Hematopoietic multipotent progenitor cell treated with erythropoietin and hydrocortisone succinate and interleukin-3 and kit ligand, for 4 days (in vitro differentiated cells): ENCODE measurements at regions not wholly inside any gene's neighbourhood (a gene's known extent, or its start where the extent isn't known, plus 50 kb on each side); places are given as distances from the start of the nearest gene placed in this dataset.

ENCODE experiments used
- DNase-seq: peaks from one replicate; pipeline ENCODE4 v3.0.0-alpha.2; 2015

DNA sequence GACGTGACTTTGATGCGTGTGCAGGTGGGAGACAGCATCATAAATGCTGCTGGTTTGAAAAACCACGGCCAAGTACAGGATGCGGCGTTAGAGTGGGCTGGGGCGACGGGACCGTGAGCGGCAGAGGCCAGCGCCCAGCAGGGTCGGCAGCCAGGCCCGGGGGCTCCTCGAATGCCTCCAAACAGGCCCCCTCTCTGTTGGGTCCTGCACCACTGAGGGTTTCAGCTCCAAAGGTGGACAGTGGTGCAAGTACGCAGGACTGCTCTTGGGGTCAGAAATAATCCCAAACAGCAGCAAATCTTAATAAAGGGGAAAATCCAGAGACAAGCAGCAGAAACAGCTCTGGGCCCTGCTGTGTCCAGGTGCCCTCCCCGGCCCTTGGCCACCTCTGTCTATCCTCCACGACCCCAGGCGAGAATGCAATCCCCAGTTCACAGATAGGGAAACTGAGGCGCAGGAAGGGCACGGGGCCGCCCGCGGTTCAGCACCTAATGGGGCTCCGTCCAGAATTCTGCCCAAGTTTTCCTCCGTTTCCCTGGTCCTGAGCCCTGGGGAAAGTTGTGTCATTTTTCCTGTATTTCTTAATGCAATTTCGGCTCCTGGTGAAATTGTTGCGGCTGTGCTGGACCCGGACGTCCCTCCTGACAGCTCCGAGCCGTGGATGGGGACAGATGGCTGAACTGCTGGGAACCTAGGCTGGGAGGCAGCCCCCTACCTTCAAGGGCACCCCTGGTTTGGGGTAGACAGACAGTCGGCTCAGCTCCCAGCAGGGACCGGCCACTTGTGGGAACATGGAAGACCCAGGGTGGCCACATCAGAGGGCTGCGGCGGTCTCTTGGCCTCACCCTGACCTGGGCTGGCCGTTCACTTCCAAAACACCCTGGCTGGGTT is 97.4 kb downstream of the FOXL3 start:
- DNase-seq = no peak

DNA sequence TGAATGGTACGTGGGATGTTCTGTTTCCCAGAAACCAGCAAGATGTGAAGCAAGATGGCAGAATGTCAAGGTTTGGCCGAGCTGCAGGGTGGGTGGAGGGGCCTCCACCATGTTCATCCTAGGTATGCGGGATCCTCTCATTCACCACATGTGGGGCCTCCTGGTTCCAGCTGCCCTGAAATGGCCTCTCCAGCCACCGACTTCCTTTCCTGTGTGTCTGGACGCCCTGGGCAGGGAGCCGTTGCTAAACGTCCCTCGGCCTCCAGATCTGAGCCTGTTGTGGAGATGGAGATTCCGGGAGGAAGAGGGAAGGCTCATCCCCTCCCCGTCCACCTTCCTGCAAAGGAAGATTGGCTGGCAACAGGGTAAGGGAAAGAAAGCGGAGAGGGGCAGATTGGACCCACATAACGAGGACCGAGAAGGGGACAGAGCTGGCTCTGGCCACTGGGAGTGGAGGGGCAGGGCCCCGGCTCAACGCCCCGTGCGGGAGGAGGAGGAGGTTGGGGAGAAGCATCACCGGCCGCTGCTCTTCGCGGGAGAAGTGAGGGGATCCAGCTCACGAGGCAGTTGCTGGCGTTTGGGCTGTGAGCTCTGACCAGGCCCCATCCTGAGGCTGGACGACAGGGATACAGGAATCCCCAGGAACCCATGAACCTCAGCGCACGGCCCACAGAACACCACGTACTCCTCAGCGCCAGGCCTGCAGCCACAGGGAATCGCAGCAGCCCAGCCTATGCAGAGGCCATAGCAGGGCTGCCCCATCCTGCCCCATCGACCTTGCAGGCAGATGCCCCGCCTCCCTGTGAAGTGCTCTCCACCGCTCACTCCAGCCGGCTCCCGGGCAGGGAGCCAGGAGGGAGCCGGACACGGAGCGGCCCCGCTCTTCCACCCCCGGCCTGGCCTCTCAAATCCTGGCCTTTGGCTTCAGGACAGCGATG is 98.3 kb downstream of the FOXL3 start:
- DNase-seq = no peak

DNA sequence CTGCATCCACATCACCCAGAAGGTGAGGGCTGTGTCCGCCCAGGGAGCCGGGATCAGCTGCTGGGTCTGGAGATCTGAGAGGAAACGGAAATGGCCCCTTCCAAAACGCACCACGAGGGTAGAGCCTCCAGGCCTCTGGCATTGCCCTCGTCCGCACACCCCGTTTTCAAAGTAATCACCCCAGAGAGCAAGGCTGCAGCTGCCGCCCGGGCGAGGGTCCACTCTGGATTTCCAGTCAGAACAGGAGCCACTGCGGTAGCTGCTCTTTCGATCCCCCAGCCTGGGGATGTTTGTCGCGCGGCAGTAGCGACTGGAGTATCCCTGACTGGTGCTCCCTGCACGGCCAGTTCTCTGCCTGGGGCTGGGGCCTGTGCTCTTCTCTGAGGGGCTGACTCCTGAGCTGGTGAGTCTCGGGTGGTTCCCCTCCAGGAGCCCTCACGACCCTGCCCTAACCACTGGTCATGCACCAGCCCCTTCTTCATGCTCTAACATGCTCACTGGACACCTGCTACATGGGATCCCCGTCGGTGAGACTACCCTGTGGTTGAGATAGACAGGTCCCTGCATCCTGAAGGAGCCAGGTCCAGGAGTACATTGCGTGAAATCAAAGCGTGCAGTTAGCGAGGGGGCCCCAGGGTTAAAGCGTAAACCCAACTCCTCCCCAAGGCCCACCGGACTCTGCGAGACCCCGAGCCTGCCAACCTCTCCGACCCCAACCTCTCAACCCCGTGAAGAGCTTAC is 99.2 kb downstream of the FOXL3 start:
- no peak for DNase-seq

DNA sequence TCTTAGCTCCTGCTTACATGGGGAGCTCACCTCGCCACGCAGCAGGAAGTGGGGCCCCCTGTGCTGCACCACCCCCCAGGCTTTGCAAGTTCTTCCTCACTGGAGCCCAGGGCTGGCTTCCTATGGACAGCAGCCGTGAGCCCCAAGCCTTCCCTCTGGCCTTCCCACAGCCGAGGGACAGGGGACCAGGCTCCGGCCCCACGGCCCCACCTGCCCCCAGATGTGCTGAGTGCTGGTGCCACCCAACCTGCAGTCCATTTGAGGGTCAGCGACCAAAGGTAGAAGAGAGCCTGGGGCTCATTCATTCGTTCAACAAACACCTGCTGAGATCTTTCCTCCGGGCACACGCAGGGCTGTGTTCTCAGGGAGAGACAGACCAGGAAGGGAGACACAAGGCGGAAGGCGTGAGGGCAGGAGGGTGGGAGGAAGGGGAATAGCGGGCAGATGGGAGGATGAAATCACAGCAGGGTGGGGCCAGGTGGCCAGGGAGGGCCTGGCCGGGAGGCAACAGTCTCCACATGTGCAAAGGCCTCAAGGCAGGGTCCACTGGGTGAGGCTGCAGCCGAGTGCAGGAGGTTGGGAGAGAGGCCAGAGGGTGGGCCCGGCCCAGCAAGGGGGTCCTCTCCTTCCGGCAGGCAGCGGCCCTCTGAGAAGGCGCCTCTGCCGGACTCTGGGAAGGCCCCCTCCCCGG is 100.1 kb downstream of the FOXL3 start:
- DNase-seq = no peak

DNA sequence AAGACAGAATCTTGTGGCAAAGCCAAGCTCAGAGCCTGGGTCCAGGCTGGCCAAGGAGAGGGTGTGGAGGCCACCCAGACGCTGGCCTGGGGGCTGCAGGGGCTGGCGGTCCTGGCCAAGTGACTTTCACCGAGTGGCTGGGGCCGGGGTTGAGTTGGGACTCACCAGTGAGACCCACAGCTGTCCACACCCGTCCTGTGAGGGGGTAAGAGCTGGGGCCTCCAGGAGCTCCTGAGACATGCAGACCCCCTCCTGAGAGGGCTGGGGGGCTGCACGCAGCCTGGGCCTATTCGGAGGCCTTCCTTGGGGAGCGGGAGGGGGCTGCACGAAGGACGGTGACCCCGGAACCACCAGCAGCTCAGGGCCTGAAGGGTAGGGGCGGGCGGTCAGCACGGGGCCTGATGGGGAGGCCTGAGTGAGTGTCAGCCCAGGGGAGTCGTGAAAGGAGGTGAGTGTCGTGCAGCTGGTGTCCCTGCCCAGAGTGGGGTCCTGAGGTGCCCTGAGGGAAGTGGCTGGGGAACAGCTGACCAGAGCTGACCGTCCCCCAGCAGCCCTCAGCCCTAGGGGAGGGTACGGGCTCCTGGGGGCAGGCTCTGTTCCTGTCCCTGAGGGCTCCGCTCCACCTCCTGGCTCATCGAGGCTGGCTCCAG is 100.9 kb downstream of the FOXL3 start:
- DNase-seq = no peak

DNA sequence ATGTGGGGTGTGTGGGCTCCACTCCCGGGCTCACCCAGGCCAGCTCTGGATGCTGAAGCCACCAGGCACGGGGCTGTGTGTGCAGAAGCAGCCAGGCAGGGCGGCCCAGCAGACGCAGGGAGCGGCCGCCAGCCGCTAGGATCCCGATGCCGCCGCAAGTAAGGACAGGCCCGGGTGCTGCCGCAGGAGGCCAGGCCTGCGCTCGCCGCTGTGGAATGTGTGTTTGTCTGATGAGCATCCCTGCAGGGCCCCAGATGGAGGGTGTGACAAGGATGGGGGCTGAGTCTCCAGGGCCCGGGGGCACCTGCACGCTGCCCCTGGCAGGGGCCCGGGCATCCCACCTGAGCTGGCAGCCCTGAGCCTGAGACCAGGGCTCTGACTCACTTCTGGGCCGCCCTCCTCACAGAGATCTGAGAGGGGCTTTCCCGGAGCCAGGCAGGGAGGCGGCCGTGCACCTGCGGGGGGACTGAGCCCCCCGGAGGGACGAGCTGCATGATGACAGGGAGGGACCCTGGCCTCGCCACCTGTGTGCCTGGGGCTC is 101.5 kb downstream of the FOXL3 start:
- no peak for DNase-seq

DNA sequence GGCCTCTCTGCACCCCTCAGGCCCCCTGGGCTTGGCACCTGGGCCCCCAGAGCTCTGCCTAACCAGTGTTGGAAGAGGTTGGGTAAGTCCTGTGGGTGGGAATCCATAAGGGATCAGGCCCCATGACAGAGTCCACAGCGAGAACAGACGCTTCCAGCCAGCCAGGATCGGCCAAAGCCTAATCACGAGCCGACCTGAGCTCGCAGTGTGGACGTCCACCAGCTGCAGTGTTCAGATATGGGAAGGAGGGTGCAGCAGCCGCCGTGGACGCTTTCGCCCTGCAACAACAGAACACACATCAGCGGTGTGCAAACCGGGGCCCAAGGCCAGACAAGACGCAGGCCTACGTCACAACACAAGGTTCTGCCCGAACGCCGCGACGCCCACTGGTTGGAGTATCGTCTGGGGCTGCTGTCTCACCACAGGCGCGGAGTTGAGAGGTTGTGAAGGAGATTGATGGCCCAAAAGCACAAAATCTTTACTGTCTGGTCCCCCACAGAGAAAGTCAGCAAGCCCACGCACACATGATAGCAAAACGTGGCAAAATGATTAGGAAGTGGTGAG is 102.1 kb downstream of the FOXL3 start:
- DNase-seq = no peak

DNA sequence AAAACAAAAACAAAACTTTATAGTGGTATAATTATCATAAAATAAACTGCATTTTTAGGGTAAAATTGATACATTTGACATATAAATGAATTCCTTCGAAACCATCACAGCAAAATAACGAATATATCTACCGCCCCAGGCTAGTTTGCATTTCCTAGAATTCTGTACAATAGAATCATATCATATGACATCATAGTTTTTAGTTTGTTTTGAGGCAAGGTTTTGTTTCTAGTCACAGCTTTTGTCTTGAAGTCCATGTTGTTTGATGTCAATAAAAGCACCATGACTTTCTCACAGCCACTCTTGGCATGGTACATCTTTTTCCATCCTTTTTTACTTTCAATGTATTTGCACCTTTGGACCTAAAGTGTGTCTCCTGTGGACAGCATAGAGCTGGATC is 102.9 kb downstream of the FOXL3 start:
- DNase-seq = no peak

DNA sequence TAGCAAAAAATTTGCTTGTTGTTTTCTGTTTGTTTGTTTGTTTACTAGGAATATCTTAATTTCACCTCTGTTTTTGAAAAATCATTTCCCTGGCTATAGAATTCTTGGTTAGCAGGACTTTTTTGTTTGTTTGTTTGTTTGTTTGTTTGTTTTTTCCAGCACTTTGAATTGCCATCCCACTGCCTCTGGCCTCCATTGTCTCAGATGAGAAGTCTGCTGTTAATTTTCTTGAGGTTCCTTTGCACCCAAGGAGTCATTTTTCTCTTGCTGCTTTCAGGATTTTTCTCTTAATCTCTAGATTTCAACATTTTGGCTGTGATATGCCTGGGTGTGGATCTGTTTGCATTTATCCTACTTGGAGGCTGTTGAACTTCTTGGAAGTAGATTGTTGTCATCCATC is 105.7 kb downstream of the FOXL3 start:
- no peak for DNase-seq

DNA sequence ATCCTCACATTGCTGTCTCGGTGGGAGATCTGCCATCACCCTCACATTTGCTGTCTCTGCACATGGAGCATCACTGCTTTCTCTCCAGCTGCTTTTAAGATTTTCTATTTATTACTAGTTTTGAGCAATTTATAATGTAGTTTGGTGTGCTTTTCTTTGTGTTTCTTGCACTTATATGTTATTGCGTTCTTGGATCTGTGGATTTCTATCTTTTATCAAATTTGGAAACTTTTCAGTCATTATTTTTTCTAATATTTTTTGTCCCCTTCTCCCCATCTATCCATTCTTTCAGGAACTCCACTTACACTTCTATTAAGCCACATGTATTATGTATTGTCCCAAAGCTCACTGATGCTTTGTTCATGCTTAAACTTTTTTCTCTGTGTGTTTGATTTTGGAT is 108.9 kb downstream of the FOXL3 start:
- no peak for DNase-seq

DNA sequence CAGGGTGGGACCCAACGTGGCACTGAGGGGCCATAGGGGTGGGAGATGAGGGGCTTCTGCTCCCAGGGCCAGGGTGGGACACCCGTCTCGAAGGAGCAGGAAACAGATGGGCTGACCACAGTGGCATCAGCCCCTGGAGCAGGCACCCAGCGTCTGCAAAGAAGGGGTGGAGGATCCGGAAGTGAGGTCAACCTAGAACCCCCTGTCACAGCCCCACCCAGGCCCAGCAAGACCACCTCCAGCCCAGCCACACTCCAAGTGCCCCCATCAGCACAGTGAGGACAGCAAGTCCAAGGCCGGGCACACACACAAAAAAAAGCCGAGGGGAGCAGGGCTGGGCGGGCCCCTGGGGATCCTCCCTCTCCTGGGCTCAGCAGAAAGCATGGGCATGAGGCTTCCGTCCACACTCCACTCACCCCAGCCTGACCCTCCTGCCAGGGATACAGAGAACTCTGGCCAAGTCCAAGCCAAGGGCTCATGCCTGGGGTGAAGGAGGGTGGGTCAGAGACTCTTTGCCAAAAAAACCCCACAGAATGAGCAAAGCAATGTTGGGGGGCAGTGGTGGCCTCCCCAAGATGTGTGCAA is 111.0 kb downstream of the FOXL3 start:
- no peak for DNase-seq

DNA sequence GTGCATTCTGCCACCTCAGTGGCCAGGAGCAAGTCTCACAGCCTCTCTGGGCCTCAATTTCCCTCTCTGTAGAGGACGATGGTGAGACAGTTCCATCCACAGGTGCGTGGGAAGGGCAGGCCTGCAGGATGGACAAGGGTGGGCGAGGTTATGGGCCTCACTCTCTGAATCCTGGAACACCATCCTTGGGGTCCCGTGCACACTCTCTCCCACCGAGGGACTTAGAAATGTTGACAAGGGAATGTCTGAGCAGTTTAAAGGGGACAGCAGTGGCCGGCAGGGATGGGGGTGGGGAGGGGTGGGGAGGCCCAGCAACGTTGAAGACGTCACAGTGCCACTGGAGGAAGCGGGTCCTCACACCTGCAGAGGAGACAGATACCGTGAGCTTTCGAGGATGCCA is 111.5 kb downstream of the FOXL3 start:
- DNase-seq = no peak

DNA sequence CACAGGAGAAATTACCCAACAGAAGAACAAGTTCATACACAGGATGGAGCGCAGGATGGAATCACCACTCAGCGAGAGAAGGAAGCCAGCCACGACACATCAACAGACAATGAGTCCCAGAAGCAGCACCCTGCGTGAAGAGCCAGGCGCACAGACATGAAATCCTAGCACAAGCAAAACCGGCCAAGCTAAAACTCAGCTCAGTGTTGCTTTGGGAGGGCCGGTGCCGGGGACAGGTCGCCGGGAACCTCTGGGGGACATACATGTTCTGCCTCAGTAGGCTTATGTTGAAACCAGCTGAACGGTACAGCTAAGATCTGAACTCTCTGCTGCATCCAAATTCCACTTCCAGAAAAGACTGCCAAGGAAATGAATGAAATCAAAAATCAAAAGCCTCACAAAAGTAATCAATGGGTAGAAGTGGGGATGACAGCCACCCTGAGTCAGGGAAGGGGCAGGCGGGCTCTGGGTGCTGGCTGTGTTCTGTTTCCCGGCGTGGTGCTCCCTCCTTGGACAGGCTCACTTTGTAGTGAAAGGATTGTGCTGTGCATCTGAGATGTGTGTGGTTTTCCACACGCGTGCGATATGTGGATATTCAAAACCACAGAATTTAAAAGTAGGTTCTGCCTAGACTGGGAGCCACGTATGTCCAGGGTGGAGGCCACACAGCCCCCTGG is 114.7 kb downstream of the PDGFA start:
- no peak for DNase-seq

DNA sequence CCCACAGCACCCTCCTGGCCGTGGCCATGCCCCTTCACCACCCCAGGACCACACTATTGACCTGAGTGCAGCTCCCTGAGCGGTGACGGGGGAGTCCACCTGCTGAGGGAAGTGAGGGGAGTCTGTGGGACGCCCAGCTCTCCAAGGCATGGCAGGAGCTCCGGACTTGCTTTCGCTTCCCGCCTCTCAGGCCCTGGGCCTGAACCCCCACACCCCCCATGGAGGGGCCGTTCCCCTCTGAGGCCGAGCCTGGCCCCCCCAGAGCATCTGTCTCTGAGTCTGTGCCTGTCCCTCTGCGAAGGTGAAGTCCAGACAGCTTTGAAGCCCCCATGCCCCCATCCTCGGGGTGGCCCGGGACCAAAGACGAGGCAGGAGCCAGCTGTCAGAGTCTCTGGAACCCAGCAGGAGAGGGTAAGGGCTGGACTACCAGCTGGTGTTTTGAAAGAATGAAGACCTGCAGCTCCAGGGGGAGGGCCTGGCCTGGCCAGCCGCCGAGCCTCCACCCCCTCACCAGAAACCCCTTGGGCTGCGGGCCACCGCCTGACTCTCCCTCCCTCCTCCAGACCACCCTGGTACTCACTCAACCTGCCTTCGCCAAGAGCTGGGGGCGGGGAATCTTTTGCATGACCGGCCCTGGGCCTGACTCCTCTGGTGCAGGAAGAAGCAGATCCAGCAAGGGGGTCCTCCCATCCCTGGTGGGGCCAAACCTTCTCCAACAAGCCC is 114.0 kb downstream of the PDGFA start:
- no peak for DNase-seq

DNA sequence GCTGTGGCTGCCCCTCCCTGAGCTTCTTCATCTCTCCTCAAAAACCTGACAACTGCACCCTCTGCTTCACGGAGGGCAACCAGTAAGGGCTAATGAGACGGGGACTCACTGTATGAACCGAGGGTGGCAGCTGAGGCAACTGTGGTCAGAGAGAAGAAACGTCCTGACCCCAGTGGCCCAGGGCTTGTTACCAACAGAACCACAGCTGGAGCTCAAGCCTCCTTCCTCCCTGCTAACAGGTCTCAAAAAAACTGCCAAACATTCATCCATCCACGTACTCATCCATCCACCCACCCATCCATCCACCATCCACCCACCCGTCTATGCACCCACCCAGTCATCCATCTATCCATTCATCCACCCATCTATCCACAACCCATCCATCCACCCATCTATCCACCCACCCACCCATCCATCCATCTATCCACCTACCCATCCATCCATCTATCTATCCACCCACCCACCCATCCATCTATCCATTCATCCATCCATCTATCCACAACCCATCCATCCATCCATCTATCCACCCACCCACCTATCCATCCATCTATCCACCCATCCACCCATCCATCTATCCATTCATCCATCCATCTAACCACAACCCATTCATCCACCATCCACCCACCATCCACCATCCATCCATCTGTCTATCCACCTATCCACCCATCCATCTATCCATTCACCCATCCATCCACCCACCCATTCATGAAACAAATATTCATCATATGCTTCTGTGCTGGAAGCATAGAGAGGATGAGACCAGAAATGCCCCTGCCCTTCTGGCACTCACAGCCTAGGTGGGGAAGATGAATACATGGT is 111.7 kb downstream of the PDGFA start:
- DNase-seq = no peak

DNA sequence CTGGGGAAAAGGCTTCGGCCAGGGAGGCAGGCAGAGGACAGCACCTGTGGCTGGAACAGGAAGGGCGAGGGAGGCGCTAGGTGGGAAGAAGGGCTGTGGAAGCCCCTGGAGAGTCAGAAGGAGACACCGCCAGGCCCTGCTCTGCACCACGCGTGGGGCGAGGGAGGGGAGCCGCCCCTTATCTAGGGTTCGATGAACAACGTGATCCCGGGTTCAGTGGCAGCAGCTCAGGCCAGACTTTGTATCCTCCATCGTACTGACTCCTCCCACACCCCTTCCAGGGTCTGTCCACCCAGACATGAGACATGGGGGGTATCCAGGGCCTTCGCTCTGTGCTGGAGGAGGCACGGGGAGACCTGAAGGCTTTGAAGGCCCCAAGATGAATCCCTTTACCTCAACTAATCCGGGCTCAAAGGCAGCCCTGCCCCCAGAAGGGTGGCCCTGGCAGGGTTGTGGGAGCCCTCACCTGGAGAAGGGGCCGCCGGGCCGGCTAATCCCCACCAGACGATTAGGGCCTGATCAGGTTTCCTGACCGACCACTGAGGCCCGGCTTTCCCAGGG is 110.8 kb downstream of the PDGFA start:
- no peak for DNase-seq

DNA sequence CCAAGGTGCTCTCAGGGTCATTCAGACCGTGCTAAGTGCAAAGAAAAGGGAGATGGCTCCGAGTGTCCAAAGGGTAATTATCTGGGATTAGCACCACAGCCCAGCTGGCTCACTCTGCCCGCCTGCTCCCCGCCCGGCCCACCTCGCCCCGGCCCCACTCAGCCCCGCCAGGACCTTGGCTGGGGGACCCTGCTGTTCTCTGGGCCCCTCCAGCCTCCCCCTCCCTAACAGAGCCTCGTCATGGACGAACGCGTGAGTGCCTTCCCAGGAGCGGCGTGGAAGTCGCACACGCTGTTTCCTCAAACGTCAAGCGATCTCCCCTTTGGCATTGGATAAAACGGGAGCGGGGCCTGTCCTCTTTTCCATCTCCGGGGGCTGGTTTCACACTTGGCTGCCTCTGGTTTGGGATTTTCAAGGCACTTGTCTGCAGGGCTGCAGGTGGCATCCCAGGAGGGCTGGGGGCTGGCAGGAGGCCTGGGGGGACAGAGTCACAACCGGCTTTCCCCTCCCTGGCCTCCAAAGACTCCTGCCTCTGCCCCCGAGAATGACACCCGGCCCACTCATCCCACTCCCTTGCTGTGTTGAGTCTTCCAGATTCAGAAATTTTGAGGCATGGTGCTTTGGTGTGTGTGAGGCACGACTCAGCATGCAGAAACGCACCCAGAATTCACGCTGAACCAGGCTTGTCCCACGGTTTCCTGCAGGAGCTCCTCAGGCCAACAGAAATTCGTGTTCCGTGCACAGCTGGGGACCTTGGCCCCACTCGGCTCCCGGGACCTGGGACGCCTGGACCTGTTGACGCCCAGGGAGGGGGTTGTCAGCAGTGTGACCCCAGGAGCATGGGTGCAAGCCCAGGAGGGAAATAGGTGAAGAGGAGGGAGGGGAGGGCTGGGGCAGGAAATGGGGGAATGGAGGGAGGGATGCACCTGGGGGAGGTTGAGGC is 110.0 kb downstream of the PDGFA start:
- no peak for DNase-seq
